Stomach (tissue), 4 donors: ENCODE measurements at regions not wholly inside any gene's neighbourhood (a gene's known extent, or its start where the extent isn't known, plus 50 kb on each side); places are given as distances from the start of the nearest gene placed in this dataset.

Source experiments
- EP300 ChIP-seq: sonication (generic); formaldehyde crosslinking; IDR thresholded peaks from one replicate; pipeline ENCODE4 v1.6.1; 2017; ENCODE audit warnings: antibody characterized with exemption
- TF ChIP-seq, protein P1 (sequence below), 7 experiments: fragments of 450-650 bp in 4 of 7; fragments of 200-600 bp in 3 of 7; sonication (generic) in 3 of 7; IDR thresholded peaks; one replicate each; pipeline ENCODE4 v1.5.1; 2016 to 2019; ENCODE audit warnings: antibody characterized with exemption in 7 of 7, control low read depth in 2 of 7, mild to moderate bottlenecking in 1 of 7

DNA sequence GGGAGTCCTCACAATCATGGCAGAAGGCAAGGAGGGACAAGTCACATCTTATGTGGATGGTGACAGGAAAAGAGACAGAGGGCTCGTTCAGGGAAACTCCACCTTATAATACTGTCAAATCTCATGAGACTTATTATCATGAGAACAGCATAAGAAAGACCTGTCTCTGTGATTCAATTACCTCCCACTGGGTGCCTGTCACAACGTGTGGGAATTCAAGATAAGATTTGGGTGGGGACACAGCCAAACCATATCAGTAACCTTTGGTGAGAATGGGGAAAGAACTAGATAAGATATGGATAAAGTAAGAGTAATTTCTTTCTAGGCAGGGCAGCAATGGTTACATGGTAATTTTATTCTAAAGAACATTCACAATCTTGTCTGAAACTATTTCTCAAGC, 344.9 kb upstream of the KLF12 start:
- TF ChIP-seq, protein P1, sequence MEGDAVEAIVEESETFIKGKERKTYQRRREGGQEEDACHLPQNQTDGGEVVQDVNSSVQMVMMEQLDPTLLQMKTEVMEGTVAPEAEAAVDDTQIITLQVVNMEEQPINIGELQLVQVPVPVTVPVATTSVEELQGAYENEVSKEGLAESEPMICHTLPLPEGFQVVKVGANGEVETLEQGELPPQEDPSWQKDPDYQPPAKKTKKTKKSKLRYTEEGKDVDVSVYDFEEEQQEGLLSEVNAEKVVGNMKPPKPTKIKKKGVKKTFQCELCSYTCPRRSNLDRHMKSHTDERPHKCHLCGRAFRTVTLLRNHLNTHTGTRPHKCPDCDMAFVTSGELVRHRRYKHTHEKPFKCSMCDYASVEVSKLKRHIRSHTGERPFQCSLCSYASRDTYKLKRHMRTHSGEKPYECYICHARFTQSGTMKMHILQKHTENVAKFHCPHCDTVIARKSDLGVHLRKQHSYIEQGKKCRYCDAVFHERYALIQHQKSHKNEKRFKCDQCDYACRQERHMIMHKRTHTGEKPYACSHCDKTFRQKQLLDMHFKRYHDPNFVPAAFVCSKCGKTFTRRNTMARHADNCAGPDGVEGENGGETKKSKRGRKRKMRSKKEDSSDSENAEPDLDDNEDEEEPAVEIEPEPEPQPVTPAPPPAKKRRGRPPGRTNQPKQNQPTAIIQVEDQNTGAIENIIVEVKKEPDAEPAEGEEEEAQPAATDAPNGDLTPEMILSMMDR (IDR thresholded peaks at IDR 0.05), result no peak
- TF ChIP-seq EP300, result no peak
